ENCODE measurements at regions not wholly inside any gene's neighbourhood (a gene's known extent, or its start where the extent isn't known, plus 50 kb on each side); places are given as distances from the start of the nearest gene placed in this dataset.

DNA sequence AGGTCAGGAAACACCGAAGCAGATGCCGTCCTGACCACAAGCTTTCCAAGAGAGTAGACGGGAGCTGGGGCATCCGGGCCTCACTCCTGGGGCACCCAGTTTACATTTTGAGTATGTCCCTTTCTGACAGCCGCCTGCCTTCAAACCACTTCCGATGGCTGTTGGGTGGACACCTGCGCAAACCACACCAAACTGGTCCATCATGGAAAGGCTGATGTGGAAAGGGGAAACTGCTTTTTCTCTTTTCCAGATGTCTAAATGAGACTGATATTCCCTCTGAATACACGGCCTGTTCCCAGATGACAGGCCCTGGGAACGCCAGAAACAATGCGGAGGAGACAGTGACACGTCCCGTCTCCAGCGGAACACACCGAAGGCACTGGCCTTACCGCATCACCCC lies 290.0 kb upstream of the SALL3 start:
- no peaks in the 10 kb centered on the region for H3K9me3 ChIP-seq (ENCODE audit: control insufficient read depth, low read length)
- H3K4me3 ChIP-seq (ENCODE audit: insufficient read depth in 1 of 2, low read depth in 1 of 2, low read length in 2 of 2) = no peak overlapping the region
- no peak overlapping the region for H3K18ac ChIP-seq (ENCODE audit: low read depth in 1 of 2, low read length in 2 of 2)
- no peak overlapping the region for H2AK5ac ChIP-seq (ENCODE audit: low read length, severe bottlenecking)
- no peak overlapping the region for H2BK15ac ChIP-seq (ENCODE audit: low read depth, poor library complexity, severe bottlenecking)
- no peaks in the 10 kb centered on the region for H3K36me3 ChIP-seq (ENCODE audit: control insufficient read depth in 1 of 2, insufficient read depth in 2 of 2, low read depth in 1 of 2, low read length in 2 of 2)
- no peak overlapping the region for H3K14ac ChIP-seq (ENCODE audit: low read length in 2 of 2)
- no peak overlapping the region for H2BK5ac ChIP-seq (ENCODE audit: low read depth, low read length, poor library complexity, severe bottlenecking)
- no peak overlapping the region for H4K91ac ChIP-seq (ENCODE audit: low read length)
- no peak overlapping the region for H3K4ac ChIP-seq (ENCODE audit: low read depth in 1 of 2, low read length in 2 of 2)
- no peak overlapping the region for H2BK12ac ChIP-seq (ENCODE audit: low read length in 2 of 2)
- H2AFZ ChIP-seq (ENCODE audit: low read depth, low read length) = no peak overlapping the region
- no peaks in the 10 kb centered on the region for H3K27me3 ChIP-seq (ENCODE audit: control insufficient read depth in 1 of 2, insufficient read depth in 1 of 2, low read length in 2 of 2)
- H3K79me1 ChIP-seq (replicated peaks; ENCODE audit: low read length, poor library complexity, severe bottlenecking) = no peaks in the 10 kb centered on the region
- H4K8ac ChIP-seq (ENCODE audit: low read length) = no peak overlapping the region
- H2BK120ac ChIP-seq (ENCODE audit: low read depth, low read length) = no peak overlapping the region
- H3K4me1 ChIP-seq (ENCODE audit: control insufficient read depth, insufficient read depth, low read depth, low read length) = no peaks in the 10 kb centered on the region
- no peak overlapping the region for H3K23ac ChIP-seq (ENCODE audit: low read length in 2 of 2)
- no peak overlapping the region for H3K27ac ChIP-seq (ENCODE audit: low read length, poor library complexity, severe bottlenecking)
- no peak overlapping the region for H3K9ac ChIP-seq (ENCODE audit: low read length)
- DNase-seq = no peak
- 92% methylated on average over 15 of the region's 15 CpGs for WGBS
- H3K4me2 ChIP-seq (ENCODE audit: low read length, poor library complexity, severe bottlenecking) = no peak overlapping the region

DNA sequence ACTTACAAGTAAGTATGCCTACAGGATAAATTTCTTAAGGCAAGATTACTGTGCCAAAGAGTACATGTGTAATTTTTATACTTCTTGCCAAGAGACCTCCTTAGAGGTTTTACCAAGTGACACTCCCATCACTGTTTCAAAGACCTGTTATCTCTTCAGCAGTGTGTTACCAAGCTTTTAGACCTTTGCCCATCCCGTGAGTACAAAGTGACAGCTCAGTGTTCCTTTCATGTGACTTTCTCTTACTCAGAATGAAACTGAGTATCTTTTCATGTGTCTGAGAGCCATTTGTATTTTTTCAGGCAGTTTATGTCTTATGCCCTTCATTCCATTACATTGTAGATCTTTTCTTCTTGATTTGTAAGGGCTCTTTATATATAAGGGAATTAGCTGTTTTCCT lies 287.5 kb upstream of the SALL3 start:
- H3K9ac ChIP-seq (ENCODE audit: low read length) = no peak overlapping the region
- H3K4me1 ChIP-seq (ENCODE audit: control insufficient read depth, insufficient read depth, low read depth, low read length) = no peaks in the 10 kb centered on the region
- WGBS = no CpG with 5 or more reads among the region's 1 CpG
- H2BK12ac ChIP-seq (ENCODE audit: low read length in 2 of 2) = no peak overlapping the region
- H3K4me2 ChIP-seq (ENCODE audit: low read length, poor library complexity, severe bottlenecking) = no peak overlapping the region
- H4K8ac ChIP-seq (ENCODE audit: low read length) = no peak overlapping the region
- H2AK5ac ChIP-seq (ENCODE audit: low read length, severe bottlenecking) = no peak overlapping the region
- no peak overlapping the region for H3K23ac ChIP-seq (ENCODE audit: low read length in 2 of 2)
- no peak for DNase-seq
- no peak overlapping the region for H3K18ac ChIP-seq (ENCODE audit: low read depth in 1 of 2, low read length in 2 of 2)
- H3K27me3 ChIP-seq (ENCODE audit: control insufficient read depth in 1 of 2, insufficient read depth in 1 of 2, low read length in 2 of 2) = no peaks in the 10 kb centered on the region
- no peaks in the 10 kb centered on the region for H3K9me3 ChIP-seq (ENCODE audit: control insufficient read depth, low read length)
- H3K36me3 ChIP-seq (ENCODE audit: control insufficient read depth in 1 of 2, insufficient read depth in 2 of 2, low read depth in 1 of 2, low read length in 2 of 2) = no peaks in the 10 kb centered on the region
- no peak overlapping the region for H3K4me3 ChIP-seq (ENCODE audit: insufficient read depth in 1 of 2, low read depth in 1 of 2, low read length in 2 of 2)
- no peak overlapping the region for H2BK5ac ChIP-seq (ENCODE audit: low read depth, low read length, poor library complexity, severe bottlenecking)
- H3K4ac ChIP-seq (ENCODE audit: low read depth in 1 of 2, low read length in 2 of 2) = no peak overlapping the region
- H3K27ac ChIP-seq (ENCODE audit: low read length, poor library complexity, severe bottlenecking) = no peak overlapping the region
- no peak overlapping the region for H2BK120ac ChIP-seq (ENCODE audit: low read depth, low read length)
- no peak overlapping the region for H2BK15ac ChIP-seq (ENCODE audit: low read depth, poor library complexity, severe bottlenecking)
- no peak overlapping the region for H4K91ac ChIP-seq (ENCODE audit: low read length)
- H3K14ac ChIP-seq (ENCODE audit: low read length in 2 of 2) = no peak overlapping the region
- no peaks in the 10 kb centered on the region for H3K79me1 ChIP-seq (replicated peaks; ENCODE audit: low read length, poor library complexity, severe bottlenecking)
- no peak overlapping the region for H2AFZ ChIP-seq (ENCODE audit: low read depth, low read length)

DNA sequence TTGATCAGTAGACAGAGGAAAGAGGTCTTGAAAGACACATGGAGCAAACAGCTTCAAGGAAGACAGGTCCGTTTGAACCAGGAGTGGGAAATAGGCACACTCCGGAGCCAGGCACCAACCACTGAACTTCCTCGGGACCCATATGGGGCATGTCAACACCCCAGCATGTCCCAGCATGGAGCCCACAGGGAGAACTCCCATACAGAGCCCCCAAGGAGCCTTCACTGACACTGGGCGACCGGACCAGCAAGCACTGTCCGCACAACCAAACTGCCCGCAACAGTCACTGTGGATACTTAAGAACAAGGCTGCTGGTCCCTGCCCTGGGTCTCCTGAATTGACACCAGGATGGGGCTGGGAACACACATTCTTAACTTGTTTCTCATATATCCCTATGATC lies 286.2 kb upstream of the SALL3 start:
- Histone ChIP-seq H3K9ac (ENCODE audit: low read length) (no peak overlapping the region), H3K4me2 (ENCODE audit: low read length, poor library complexity, severe bottlenecking) (no peak overlapping the region), H2BK120ac (ENCODE audit: low read depth, low read length) (no peak overlapping the region), H2BK15ac (ENCODE audit: low read depth, poor library complexity, severe bottlenecking) (no peak overlapping the region), H2BK5ac (ENCODE audit: low read depth, low read length, poor library complexity, severe bottlenecking) (no peak overlapping the region), H4K91ac (ENCODE audit: low read length) (no peak overlapping the region), H3K23ac (ENCODE audit: low read length in 2 of 2) (no peak overlapping the region), H3K14ac (ENCODE audit: low read length in 2 of 2) (no peak overlapping the region), H4K8ac (ENCODE audit: low read length) (no peak overlapping the region), H2AK5ac (ENCODE audit: low read length, severe bottlenecking) (no peak overlapping the region), H3K36me3 (ENCODE audit: control insufficient read depth in 1 of 2, insufficient read depth in 2 of 2, low read depth in 1 of 2, low read length in 2 of 2) (no peaks in the 10 kb centered on the region), H2BK12ac (ENCODE audit: low read length in 2 of 2) (no peak overlapping the region), H3K27me3 (ENCODE audit: control insufficient read depth in 1 of 2, insufficient read depth in 1 of 2, low read length in 2 of 2) (no peaks in the 10 kb centered on the region), H3K4me1 (ENCODE audit: control insufficient read depth, insufficient read depth, low read depth, low read length) (no peaks in the 10 kb centered on the region), H3K27ac (ENCODE audit: low read length, poor library complexity, severe bottlenecking) (no peak overlapping the region), H2AFZ (ENCODE audit: low read depth, low read length) (no peak overlapping the region), H3K9me3 (ENCODE audit: control insufficient read depth, low read length) (no peaks in the 10 kb centered on the region), H3K79me1 (replicated peaks; ENCODE audit: low read length, poor library complexity, severe bottlenecking) (no peaks in the 10 kb centered on the region), H3K4me3 (ENCODE audit: insufficient read depth in 1 of 2, low read depth in 1 of 2, low read length in 2 of 2) (no peak overlapping the region), H3K18ac (ENCODE audit: low read depth in 1 of 2, low read length in 2 of 2) (no peak overlapping the region), H3K4ac (ENCODE audit: low read depth in 1 of 2, low read length in 2 of 2) (no peak overlapping the region)
- no peak for DNase-seq
- 87% methylated on average over 7 of the region's 7 CpGs for WGBS

DNA sequence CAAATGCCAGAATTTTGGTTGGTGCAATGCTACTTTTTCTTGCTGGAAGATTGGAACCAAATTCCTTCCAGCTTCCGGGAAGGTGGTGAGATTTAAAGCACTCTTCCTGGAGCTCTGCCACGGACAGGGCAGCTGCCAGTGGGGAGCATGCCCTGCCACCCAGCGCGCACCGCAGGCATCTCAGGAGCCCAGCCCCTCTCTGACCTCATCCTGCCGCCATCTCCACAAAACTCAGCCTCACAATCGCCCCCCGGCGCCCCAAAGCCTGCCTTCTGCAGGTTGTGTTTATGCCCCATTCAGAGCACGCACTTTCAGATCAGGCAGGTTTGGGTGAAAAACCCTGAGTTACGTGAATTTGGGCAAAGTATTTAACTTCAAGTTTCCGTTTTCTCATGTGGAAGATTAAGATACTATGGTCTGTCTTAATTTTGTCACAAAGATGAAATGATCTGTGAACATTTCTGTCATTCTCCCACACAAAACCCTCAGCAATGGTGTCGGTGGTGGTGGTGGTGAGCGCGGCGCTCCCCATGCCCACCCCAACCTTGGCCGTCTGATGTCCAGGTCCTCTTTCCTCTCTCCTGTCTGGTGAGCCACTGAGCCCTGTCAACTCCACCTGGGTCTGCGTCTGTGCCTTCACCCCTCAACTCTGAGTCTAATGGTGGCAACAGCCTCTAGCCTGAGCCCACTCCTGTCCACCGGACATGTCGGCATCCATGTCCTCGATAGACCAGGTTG lies 282.8 kb upstream of the SALL3 start:
- Histone ChIP-seq H2BK12ac (ENCODE audit: low read length in 2 of 2) (no peak overlapping the region), H3K4me2 (ENCODE audit: low read length, poor library complexity, severe bottlenecking) (no peak overlapping the region), H3K4me1 (ENCODE audit: control insufficient read depth, insufficient read depth, low read depth, low read length) (no peaks in the 10 kb centered on the region), H3K79me1 (replicated peaks; ENCODE audit: low read length, poor library complexity, severe bottlenecking) (no peaks in the 10 kb centered on the region), H3K36me3 (ENCODE audit: control insufficient read depth in 1 of 2, insufficient read depth in 2 of 2, low read depth in 1 of 2, low read length in 2 of 2) (no peaks in the 10 kb centered on the region), H2BK5ac (ENCODE audit: low read depth, low read length, poor library complexity, severe bottlenecking) (no peak overlapping the region), H2BK120ac (ENCODE audit: low read depth, low read length) (no peak overlapping the region), H4K8ac (ENCODE audit: low read length) (no peak overlapping the region), H3K9ac (ENCODE audit: low read length) (no peak overlapping the region), H3K18ac (ENCODE audit: low read depth in 1 of 2, low read length in 2 of 2) (no peak overlapping the region), H2AK5ac (ENCODE audit: low read length, severe bottlenecking) (no peak overlapping the region), H3K14ac (ENCODE audit: low read length in 2 of 2) (no peak overlapping the region), H2AFZ (ENCODE audit: low read depth, low read length) (no peak overlapping the region), H3K4me3 (ENCODE audit: insufficient read depth in 1 of 2, low read depth in 1 of 2, low read length in 2 of 2) (no peak overlapping the region), H2BK15ac (ENCODE audit: low read depth, poor library complexity, severe bottlenecking) (no peak overlapping the region), H3K27me3 (ENCODE audit: control insufficient read depth in 1 of 2, insufficient read depth in 1 of 2, low read length in 2 of 2) (no peaks in the 10 kb centered on the region), H3K27ac (ENCODE audit: low read length, poor library complexity, severe bottlenecking) (no peak overlapping the region), H4K91ac (ENCODE audit: low read length) (no peak overlapping the region), H3K23ac (ENCODE audit: low read length in 2 of 2) (no peak overlapping the region), H3K9me3 (ENCODE audit: control insufficient read depth, low read length) (no peaks in the 10 kb centered on the region), H3K4ac (ENCODE audit: low read depth in 1 of 2, low read length in 2 of 2) (no peak overlapping the region)
- DNase-seq = no peak
- WGBS = 86% methylated on average over 20 of the region's 21 CpGs

Measured in mesenchymal stem cell (in vitro differentiated cells and primary cell).